ENCODE measurements at regions not wholly inside any gene's neighbourhood (a gene's known extent, or its start where the extent isn't known, plus 50 kb on each side); places are given as distances from the start of the nearest gene placed in this dataset.

- no peak for DNase-seq (ENCODE audit: low spot score)
- in situ Hi-C loops (cut with MboI; ENCODE audit: low sequenced_read_pairs, unreplicated experiment): no loop called here
- TF ChIP-seq CTCF (IDR thresholded peaks at IDR 0.05; ENCODE audit: borderline replicate concordance, control extremely low read depth, extremely low read depth, insufficient read depth, missing control alignments): no peak
Observed at GRCh38 chr7:145219461-145219860, 383.6 kb upstream of the TPK1 start.

DNA sequence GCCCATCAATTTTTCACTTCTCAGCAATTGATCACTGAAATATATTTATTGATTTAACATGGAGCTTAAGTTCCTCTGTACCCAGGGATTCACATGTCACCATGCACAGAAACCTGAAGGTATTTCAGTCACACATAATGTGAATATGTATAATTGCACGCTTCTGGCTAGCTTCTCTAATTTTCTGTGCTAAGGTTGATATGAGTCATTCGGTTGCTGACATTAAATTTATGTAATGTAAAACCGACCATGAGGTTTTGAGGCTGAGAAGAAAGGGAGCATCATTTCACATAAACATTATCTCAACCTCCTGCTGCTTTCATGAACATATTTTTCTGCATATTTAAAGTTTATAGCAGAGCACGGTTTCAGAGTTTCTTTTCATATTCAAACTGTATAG, 381.0 kb upstream of the TPK1 start:
- in situ Hi-C loops (cut with MboI; ENCODE audit: low sequenced_read_pairs, unreplicated experiment): no loop called here
- no peak for DNase-seq (ENCODE audit: low spot score)
- TF ChIP-seq CTCF (IDR thresholded peaks at IDR 0.05; ENCODE audit: borderline replicate concordance, control extremely low read depth, extremely low read depth, insufficient read depth, missing control alignments): no peak

DNA sequence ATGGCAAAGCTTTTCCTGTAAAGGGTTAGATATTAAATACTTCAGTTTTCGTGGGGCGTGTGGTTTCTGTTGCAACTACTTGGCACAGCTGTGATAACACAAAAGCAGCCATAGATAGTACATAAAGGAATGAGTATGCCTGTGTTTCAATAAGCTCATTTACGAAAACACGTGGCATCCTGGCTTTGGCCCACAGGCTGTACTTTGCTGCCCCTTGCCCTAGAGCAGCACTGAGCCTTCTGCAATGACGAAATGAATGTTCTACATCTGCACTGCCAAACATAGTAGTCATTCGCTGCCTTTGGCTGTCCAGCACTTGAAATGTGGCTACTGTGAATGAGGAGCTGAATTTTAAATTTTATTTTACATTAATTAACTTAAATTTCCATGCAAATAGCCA, 376.2 kb upstream of the TPK1 start:
- DNase-seq (ENCODE audit: low spot score): no peak
- TF ChIP-seq CTCF (IDR thresholded peaks at IDR 0.05; ENCODE audit: borderline replicate concordance, control extremely low read depth, extremely low read depth, insufficient read depth, missing control alignments): no peak
- in situ Hi-C loops (cut with MboI; ENCODE audit: low sequenced_read_pairs, unreplicated experiment): no loop called here

GRCh38 chr7:145211211-145211610, 375.4 kb upstream of the TPK1 start:
- no peak for TF ChIP-seq CTCF (IDR thresholded peaks at IDR 0.05; ENCODE audit: borderline replicate concordance, control extremely low read depth, extremely low read depth, insufficient read depth, missing control alignments)
- in situ Hi-C loops (cut with MboI; ENCODE audit: low sequenced_read_pairs, unreplicated experiment): no loop called here
- no peak for DNase-seq (ENCODE audit: low spot score)

DNA sequence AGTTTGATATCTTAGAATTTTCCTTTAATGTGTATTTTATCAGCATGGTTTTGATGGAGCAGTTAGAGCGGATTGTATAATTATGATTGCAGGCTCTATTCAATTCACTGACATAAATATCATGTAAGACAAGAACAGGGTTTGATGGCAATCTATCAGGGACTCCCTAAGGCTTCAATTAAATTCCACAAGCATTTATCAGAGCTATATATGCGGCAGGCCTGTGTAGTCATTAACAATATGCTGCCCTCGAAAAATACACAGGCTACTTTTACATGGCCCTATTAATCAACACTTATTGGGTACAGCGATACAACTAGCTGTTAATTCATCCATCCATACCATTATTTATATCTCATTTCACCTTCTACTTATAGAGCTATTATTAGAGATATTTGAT, 358.1 kb upstream of the TPK1 start:
- in situ Hi-C loops (cut with MboI; ENCODE audit: low sequenced_read_pairs, unreplicated experiment): no loop called here
- no peak for DNase-seq (ENCODE audit: low spot score)
- TF ChIP-seq CTCF (IDR thresholded peaks at IDR 0.05; ENCODE audit: borderline replicate concordance, control extremely low read depth, extremely low read depth, insufficient read depth, missing control alignments): no peak

DNA sequence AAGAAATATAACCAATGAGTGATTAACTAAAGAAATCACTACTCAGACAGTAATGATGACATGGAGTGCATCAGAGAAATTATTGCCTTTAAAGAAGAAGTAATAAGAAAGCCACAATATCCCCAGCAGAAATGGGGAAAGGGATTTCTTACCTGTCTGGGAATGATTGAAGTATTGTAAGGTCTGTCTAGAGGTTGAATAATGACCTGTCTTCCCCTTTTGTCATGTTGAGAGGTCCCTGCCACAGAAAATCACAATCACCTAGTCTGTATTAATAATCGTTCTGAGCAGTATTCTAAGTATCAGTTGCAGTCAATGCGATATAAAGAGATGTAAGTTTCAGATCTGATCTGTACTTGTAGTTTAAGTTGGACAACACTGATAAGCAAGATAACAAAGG, 349.1 kb upstream of the TPK1 start:
- no peak for DNase-seq (ENCODE audit: low spot score)
- TF ChIP-seq CTCF (IDR thresholded peaks at IDR 0.05; ENCODE audit: borderline replicate concordance, control extremely low read depth, extremely low read depth, insufficient read depth, missing control alignments): no peak
- in situ Hi-C loops (cut with MboI; ENCODE audit: low sequenced_read_pairs, unreplicated experiment): no loop called here

- no peak for TF ChIP-seq CTCF (IDR thresholded peaks at IDR 0.05; ENCODE audit: borderline replicate concordance, control extremely low read depth, extremely low read depth, insufficient read depth, missing control alignments)
Observed at GRCh38 chr7:145183069-145183468, 347.2 kb upstream of the TPK1 start.

More at GRCh38 chr7:145183069-145183468, 347.2 kb upstream of the TPK1 start:
- in situ Hi-C loops (cut with MboI; ENCODE audit: low sequenced_read_pairs, unreplicated experiment): no loop called here
- DNase-seq (ENCODE audit: low spot score): no peak
